BE2C (cell line): ENCODE measurements at regions not wholly inside any gene's neighbourhood (a gene's known extent, or its start where the extent isn't known, plus 50 kb on each side); places are given as distances from the start of the nearest gene placed in this dataset.

ENCODE experiments used
- DNase-seq: peaks from one replicate; pipeline ENCODE4 v3.0.0-alpha.2; 2020
- H3K27me3 ChIP-seq: fragments of 250-450 bp; sonication (Bioruptor Pico); 2 replicates; pipeline ENCODE4 v1.5.1; 2020; ENCODE audit warnings: mild to moderate bottlenecking
- H3K36me3 ChIP-seq: fragments of 250-450 bp; sonication (Bioruptor Pico); 2 replicates; pipeline ENCODE4 v1.5.1; 2020; ENCODE audit warnings: mild to moderate bottlenecking
- H3K4me1 ChIP-seq: fragments of 250-450 bp; sonication (Bioruptor Pico); 2 replicates; pipeline ENCODE4 v1.5.1; 2020
- H3K4me3 ChIP-seq: 2 replicates; pipeline ENCODE4 v1.5.1; 2011; ENCODE audit warnings: low read depth, low read length
- H3K9me3 ChIP-seq: fragments of 250-450 bp; sonication (Bioruptor Pico); 2 replicates; pipeline ENCODE4 v1.5.1; 2020
- CTCF ChIP-seq: IDR thresholded peaks from 2 replicates; pipeline ENCODE4 v1.5.1; 2012; ENCODE audit warnings: mild to moderate bottlenecking, low read depth, low read length

DNA sequence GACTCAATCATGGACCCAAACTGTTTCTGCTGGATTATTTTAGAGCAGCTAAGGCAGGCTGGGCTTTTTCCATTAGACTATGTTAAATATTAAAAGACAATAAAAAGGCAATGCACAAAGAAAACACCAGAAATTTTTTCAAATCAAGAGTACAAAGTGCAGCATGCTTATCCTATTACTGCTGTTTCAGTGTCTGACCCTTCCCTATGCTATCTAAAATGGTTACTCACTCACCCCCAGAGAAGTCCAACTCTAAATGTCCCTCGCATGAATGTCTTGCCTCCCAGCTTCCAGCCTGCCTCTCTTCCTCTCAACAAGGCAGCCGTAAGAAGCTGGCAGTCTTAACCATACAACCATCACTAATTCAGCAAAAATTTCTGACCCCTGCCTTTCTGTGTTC is 108.7 kb upstream of the SYT6 start:
- Histone ChIP-seq H3K9me3 (no peaks in the 10 kb centered on the region), H3K36me3 (no peaks in the 10 kb centered on the region), H3K27me3 (0 out of 2 replicates have a peak, but pooled peaks cover 3% of the 10 kb centered on the region), H3K4me3 (no peak overlapping the region), H3K4me1 (no peaks in the 10 kb centered on the region)
- no peak for TF ChIP-seq CTCF
- no peak for DNase-seq

DNA sequence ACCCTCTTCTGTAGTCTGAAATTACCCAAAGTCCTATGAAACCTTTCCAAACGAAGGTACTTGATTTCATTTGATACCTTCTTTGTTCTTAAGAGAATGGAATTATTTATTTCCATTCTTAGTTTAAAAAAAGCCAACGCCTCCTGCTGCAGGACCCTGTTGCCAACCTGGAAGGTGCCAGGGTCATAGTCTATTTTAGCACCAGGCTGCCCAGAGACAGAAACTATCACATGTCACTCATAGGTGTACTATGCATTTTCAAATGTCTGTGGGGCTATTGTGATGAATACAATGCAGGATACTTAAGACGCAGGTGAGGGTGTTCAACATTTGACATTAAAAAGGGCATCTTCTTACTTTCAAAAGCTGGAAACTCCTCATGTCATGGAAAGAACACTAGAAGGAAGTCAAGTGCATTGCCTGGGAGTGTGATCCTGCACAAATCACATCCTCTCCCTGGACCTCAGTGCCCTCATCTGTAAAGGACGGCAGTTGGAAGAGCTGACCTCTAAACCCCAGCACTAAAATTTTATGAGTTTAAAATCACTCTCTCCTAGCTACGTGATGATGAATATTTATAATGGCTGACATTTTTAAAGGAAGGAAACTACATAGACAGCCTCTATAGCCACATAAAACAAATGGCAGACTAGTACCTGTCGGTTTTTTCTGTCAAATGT is 107.3 kb upstream of the SYT6 start:
- Histone ChIP-seq H3K27me3 (0 out of 2 replicates have a peak, but pooled peaks cover 3% of the 10 kb centered on the region), H3K4me3 (no peak overlapping the region), H3K9me3 (no peaks in the 10 kb centered on the region), H3K36me3 (no peaks in the 10 kb centered on the region), H3K4me1 (no peaks in the 10 kb centered on the region)
- no peak for DNase-seq
- no peak for TF ChIP-seq CTCF

DNA sequence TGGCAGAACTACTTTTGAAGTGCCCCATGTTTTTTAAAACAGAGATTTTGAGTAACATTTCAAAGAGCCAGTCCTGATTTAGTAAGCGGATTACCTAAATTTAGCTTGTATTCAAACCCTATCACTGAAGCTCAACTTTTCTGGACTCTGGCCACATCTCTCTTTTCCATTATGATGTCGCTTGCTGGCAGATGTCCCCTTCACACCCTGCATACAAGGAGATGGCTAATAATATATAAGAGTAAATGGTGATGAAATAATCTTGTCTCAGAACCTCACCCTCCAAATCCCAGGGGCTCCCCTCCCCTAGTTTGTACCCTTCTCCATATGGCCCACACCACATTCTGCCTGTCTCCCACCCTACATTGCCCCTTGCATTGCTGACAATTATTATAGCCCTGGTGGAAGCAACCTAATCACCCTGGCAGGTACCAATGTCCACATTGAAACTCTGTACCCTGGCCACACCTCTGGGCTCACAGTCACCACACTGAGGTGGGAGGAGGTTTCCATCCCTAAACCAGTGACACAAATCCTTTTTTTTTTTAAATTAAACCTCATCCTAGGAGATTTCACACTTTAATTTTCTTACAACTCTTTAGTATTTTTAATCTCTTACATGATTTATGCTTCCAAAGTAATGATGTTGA is 106.0 kb upstream of the SYT6 start:
- TF ChIP-seq CTCF, result no peak

DNA sequence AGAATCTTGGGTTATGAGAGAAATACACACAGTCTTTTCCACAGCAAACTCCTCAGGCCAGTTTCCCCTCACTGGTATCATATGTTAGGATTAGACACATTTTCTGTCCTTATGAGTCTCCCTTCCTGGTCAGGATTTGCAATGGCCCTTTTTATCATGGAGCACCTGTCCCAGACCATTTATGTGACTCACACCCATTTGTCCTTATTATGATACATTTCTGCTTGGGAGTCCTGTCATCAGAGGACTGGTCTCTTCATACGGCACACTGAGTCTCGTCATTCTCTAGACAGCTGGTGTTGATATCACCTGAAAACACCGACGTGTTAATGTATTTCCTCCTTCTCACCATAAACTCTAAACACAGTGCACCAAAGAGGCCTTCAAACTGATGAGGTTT is 105.0 kb upstream of the SYT6 start:
- H3K4me3 ChIP-seq, result no peak overlapping the region
- no peak for DNase-seq
- H3K36me3 ChIP-seq, result no peaks in the 10 kb centered on the region
- no peaks in the 10 kb centered on the region for H3K9me3 ChIP-seq
- H3K4me1 ChIP-seq, result no peaks in the 10 kb centered on the region
- 0 out of 2 replicates have a peak, but pooled peaks cover 3% of the 10 kb centered on the region for H3K27me3 ChIP-seq
- no peak for TF ChIP-seq CTCF

More for the DNA sequence above, 106.0 kb upstream of the SYT6 start:
- H3K27me3 ChIP-seq, result 0 out of 2 replicates have a peak, but pooled peaks cover 3% of the 10 kb centered on the region
- H3K4me3 ChIP-seq, result no peak overlapping the region
- no peak for DNase-seq
- H3K4me1 ChIP-seq, result no peaks in the 10 kb centered on the region
- no peaks in the 10 kb centered on the region for H3K9me3 ChIP-seq
- H3K36me3 ChIP-seq, result no peaks in the 10 kb centered on the region

DNA sequence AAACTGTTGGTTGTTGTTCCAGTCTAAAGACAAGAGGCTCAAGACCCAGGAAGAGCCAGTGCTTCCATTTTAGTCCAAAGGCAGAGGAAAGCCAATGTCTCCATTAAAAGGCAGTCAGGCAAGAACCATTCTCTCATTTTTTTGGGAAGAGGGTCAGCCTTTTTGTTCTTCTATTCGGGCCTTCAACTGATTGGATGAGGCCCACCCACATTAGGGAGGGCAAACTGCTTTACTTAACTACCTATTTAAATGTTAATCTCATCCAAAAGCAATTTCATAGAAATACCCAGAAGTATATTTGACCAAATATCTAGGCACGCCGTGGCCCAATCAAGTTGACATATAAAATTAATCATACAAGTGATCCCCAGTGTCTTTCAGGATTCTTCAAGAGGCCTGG is 104.4 kb upstream of the SYT6 start:
- no peak for TF ChIP-seq CTCF
- Histone ChIP-seq H3K27me3 (0 out of 2 replicates have a peak, but pooled peaks cover 3% of the 10 kb centered on the region), H3K36me3 (no peaks in the 10 kb centered on the region), H3K9me3 (no peaks in the 10 kb centered on the region), H3K4me1 (no peaks in the 10 kb centered on the region), H3K4me3 (no peak overlapping the region)
- no peak for DNase-seq

DNA sequence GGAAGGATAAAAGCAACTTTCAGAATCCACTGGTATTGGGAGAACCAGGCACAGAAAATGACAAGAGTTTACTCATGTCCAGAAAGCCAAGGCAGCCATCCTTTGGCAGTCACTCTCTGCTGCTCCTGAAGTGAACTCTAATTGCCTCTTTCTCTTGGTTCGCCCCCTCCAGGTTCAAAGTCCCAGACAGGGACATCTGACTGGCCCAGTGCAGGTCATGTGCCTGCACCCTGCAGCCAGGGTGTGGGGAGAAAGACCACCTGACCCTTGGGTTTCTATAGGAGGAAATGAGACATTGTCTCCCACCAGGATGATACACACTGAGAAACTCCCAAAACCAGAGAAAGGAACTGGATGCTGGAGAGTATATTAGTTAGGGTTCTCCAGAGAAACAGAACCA is 103.9 kb upstream of the SYT6 start:
- DNase-seq, result no peak
- no peaks in the 10 kb centered on the region for H3K4me1 ChIP-seq
- no peaks in the 10 kb centered on the region for H3K36me3 ChIP-seq
- no peaks in the 10 kb centered on the region for H3K9me3 ChIP-seq
- H3K27me3 ChIP-seq, result 0 out of 2 replicates have a peak, but pooled peaks cover 3% of the 10 kb centered on the region
- H3K4me3 ChIP-seq, result no peak overlapping the region
- TF ChIP-seq CTCF, result no peak
